DND-41 (cell line): ENCODE measurements at regions not wholly inside any gene's neighbourhood (a gene's known extent, or its start where the extent isn't known, plus 50 kb on each side); places are given as distances from the start of the nearest gene placed in this dataset.

Source experiments
- ATAC-seq: fragments of 200-7000 bp; cut with Tn5 transposase; 3 replicates; pipeline ENCODE4 v1.9.1; 2021; ENCODE audit warnings: low read depth; ENCODE audit not compliant: insufficient read depth
- DNase-seq: peaks from one replicate; pipeline ENCODE4 v3.0.0-alpha.2; 2020
- H2AFZ ChIP-seq: 2 replicates; pipeline ENCODE4 v1.6.0; 2012; ENCODE audit warnings: low read depth, low read length
- H3K27ac ChIP-seq: 2 replicates; pipeline ENCODE4 v1.5.1; 2012; ENCODE audit warnings: low read length, inconsistent platforms
- H3K27me3 ChIP-seq: fragments of 200-600 bp; sonication (generic); 2 replicates; pipeline ENCODE4 v1.6.0; 2012; ENCODE audit warnings: low read length, mild to moderate bottlenecking, inconsistent platforms; ENCODE audit not compliant: insufficient read depth, poor library complexity
- H3K36me3 ChIP-seq: 2 replicates; pipeline ENCODE4 v1.5.1; 2012; ENCODE audit warnings: low read length, inconsistent platforms; ENCODE audit not compliant: insufficient read depth
- H3K4me1 ChIP-seq: 2 replicates; pipeline ENCODE4 v1.5.1; 2012; ENCODE audit warnings: mild to moderate bottlenecking, low read length; ENCODE audit not compliant: insufficient read depth
- H3K4me2 ChIP-seq: 2 replicates; pipeline ENCODE4 v1.6.0; 2012; ENCODE audit warnings: mild to moderate bottlenecking, moderate library complexity, low read length, inconsistent platforms; ENCODE audit not compliant: insufficient read depth
- H3K4me3 ChIP-seq, 2 experiments: fragments of 200-600 bp in 1 of 2; shearing (Covaris generic) in 1 of 2; 2 replicates each; pipeline ENCODE4 v1.5.1; 2012 to 2016; ENCODE audit warnings: inconsistent platforms in 2 of 2, low read length in 2 of 2, mild to moderate bottlenecking in 2 of 2, low read depth in 1 of 2, moderate library complexity in 1 of 2
- H3K79me2 ChIP-seq: 2 replicates; pipeline ENCODE4 v1.6.0; 2012; ENCODE audit warnings: low read length, inconsistent platforms; ENCODE audit not compliant: insufficient read depth
- H3K9ac ChIP-seq: 2 replicates; pipeline ENCODE4 v1.6.0; 2012; ENCODE audit warnings: low read depth, mild to moderate bottlenecking, inconsistent platforms, low read length, moderate library complexity
- H3K9me3 ChIP-seq: 2 replicates; pipeline ENCODE4 v1.5.1; 2012; ENCODE audit warnings: low read length, moderate library complexity, mild to moderate bottlenecking, inconsistent platforms; ENCODE audit not compliant: insufficient read depth, severe bottlenecking
- H4K20me1 ChIP-seq: 2 replicates; pipeline ENCODE4 v1.6.0; 2012; ENCODE audit warnings: low read length; ENCODE audit not compliant: insufficient read depth
- EZH2 ChIP-seq: IDR thresholded peaks from 3 replicates; pipeline ENCODE4 v1.6.1; 2012; ENCODE audit warnings: borderline replicate concordance, low read depth, mild to moderate bottlenecking, moderate library complexity, low read length, inconsistent platforms; ENCODE audit not compliant: severe bottlenecking
- TF ChIP-seq, protein P1 (sequence below): IDR thresholded peaks from 2 replicates; pipeline ENCODE4 v1.5.1; 2012; ENCODE audit warnings: borderline replicate concordance, low read length, moderate library complexity, mild to moderate bottlenecking; ENCODE audit not compliant: poor library complexity, severe bottlenecking; ENCODE audit errors: extremely low read depth

DNA sequence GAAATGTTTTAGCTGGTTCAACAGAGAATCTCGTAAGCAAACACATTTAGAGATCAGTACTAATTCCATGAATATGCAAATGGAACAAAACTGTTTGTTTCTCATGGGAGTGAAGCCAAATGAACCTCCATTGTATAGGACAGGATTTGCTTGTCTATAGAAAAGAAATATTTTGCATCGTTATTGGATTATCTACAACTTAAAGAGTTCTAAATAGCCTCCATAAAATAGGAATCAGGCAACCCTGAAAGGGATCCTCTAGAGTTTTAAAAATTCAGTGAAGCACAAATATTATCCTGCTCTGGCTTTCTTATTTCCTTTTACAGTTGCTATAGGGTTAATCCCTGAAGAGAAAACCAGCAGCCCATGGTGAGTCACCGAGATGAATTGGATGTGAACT lies 378.4 kb upstream of the NRXN1 start:
- Histone ChIP-seq H3K9ac (no peak overlapping the region), H2AFZ (no peak overlapping the region), H3K9me3 (peaks cover 3% of the 10 kb centered on the region), H4K20me1 (no peaks in the 10 kb centered on the region), H3K27me3 (no peaks in the 10 kb centered on the region), H3K79me2 (no peaks in the 10 kb centered on the region), H3K4me1 (no peaks in the 10 kb centered on the region), H3K36me3 (no peaks in the 10 kb centered on the region), H3K4me3 (no peak overlapping the region), H3K27ac (no peak overlapping the region), H3K4me2 (no peak overlapping the region)
- DNase-seq = no peak
- TF ChIP-seq, protein P1, sequence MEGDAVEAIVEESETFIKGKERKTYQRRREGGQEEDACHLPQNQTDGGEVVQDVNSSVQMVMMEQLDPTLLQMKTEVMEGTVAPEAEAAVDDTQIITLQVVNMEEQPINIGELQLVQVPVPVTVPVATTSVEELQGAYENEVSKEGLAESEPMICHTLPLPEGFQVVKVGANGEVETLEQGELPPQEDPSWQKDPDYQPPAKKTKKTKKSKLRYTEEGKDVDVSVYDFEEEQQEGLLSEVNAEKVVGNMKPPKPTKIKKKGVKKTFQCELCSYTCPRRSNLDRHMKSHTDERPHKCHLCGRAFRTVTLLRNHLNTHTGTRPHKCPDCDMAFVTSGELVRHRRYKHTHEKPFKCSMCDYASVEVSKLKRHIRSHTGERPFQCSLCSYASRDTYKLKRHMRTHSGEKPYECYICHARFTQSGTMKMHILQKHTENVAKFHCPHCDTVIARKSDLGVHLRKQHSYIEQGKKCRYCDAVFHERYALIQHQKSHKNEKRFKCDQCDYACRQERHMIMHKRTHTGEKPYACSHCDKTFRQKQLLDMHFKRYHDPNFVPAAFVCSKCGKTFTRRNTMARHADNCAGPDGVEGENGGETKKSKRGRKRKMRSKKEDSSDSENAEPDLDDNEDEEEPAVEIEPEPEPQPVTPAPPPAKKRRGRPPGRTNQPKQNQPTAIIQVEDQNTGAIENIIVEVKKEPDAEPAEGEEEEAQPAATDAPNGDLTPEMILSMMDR = no peak
- TF ChIP-seq EZH2 = no peak
- ATAC-seq = no peak

GRCh38 chr2:51409920-51410319 lies 378.0 kb upstream of the NRXN1 start:
- TF ChIP-seq, protein P1 = no peak
- no peak for TF ChIP-seq EZH2
- ATAC-seq (no peak), DNase-seq (no peak)
- no peak overlapping the region for H2AFZ ChIP-seq
- H3K4me3 ChIP-seq = no peak overlapping the region
- no peak overlapping the region for H3K9ac ChIP-seq
- H3K9me3 ChIP-seq = peaks cover 3% of the 10 kb centered on the region
- no peaks in the 10 kb centered on the region for H3K4me1 ChIP-seq
- no peaks in the 10 kb centered on the region for H3K36me3 ChIP-seq
- H4K20me1 ChIP-seq = no peaks in the 10 kb centered on the region
- H3K4me2 ChIP-seq = no peak overlapping the region
- H3K27me3 ChIP-seq = no peaks in the 10 kb centered on the region
- H3K79me2 ChIP-seq = no peaks in the 10 kb centered on the region
- H3K27ac ChIP-seq = no peak overlapping the region

GRCh38 chr2:51404226-51404625 lies 372.3 kb upstream of the NRXN1 start:
- H3K4me3 ChIP-seq = no peak overlapping the region
- no peaks in the 10 kb centered on the region for H4K20me1 ChIP-seq
- no peaks in the 10 kb centered on the region for H3K27me3 ChIP-seq
- no peak overlapping the region for H3K4me2 ChIP-seq
- no peak overlapping the region for H2AFZ ChIP-seq
- no peaks in the 10 kb centered on the region for H3K4me1 ChIP-seq
- DNase-seq (no peak), ATAC-seq (no peak)
- no peak overlapping the region for H3K9ac ChIP-seq
- TF ChIP-seq, protein P1 = no peak
- TF ChIP-seq EZH2 = no peak
- no peaks in the 10 kb centered on the region for H3K79me2 ChIP-seq
- no peak overlapping the region for H3K27ac ChIP-seq
- H3K36me3 ChIP-seq = no peaks in the 10 kb centered on the region
- no peaks in the 10 kb centered on the region for H3K9me3 ChIP-seq

DNA sequence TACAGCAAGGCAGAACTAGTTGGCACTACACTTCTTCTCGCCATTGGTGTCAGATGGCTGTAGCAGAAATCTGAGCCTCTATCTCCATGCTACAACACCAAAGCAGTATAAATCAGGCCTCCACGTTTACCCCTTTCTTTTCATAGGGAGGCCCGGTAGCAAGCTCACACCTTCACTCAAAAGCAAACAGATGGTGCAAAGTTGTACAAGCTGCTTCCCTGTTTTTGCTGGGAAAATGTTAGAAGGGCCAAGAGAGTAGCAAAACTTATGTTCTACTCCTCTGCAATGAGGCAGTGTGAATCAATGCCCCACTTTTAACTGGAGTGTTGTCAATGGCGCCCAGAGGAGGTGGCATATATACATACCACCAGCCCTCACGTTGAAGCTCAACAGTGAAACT lies 369.6 kb upstream of the NRXN1 start:
- no peak overlapping the region for H3K27ac ChIP-seq
- TF ChIP-seq, protein P1 = no peak
- no peak overlapping the region for H3K9ac ChIP-seq
- H3K27me3 ChIP-seq = no peaks in the 10 kb centered on the region
- no peak overlapping the region for H3K4me3 ChIP-seq
- no peaks in the 10 kb centered on the region for H3K4me1 ChIP-seq
- no peaks in the 10 kb centered on the region for H3K79me2 ChIP-seq
- ATAC-seq (no peak), DNase-seq (no peak)
- no peak overlapping the region for H2AFZ ChIP-seq
- H4K20me1 ChIP-seq = no peaks in the 10 kb centered on the region
- no peak overlapping the region for H3K4me2 ChIP-seq
- H3K9me3 ChIP-seq = no peaks in the 10 kb centered on the region
- no peaks in the 10 kb centered on the region for H3K36me3 ChIP-seq
